ENCODE measurements at regions not wholly inside any gene's neighbourhood (a gene's known extent, or its start where the extent isn't known, plus 50 kb on each side); places are given as distances from the start of the nearest gene placed in this dataset.

- peak in 4 of 5 experiments; percentile 18 to 29 (median 29) for TF ChIP-seq CTCF (IDR thresholded peaks at IDR 0.05)
- no peak for TF ChIP-seq POLR2A (IDR thresholded peaks at IDR 0.05)
Measured at GRCh38 chr7:88546808-88547207, 212.7 kb upstream of the ZNF804B start.

All from tibial nerve (tissue), 3 donors.